ENCODE measurements at regions not wholly inside any gene's neighbourhood (a gene's known extent, or its start where the extent isn't known, plus 50 kb on each side); places are given as distances from the start of the nearest gene placed in this dataset.

GRCh38 chr3:14252321-14253021 is 73.9 kb downstream of the LSM3 start:
- TF ChIP-seq CTCF (IDR thresholded peaks at IDR 0.05; ENCODE audit: low read depth, low read length, missing control alignments), result no peak
- no peak for DNase-seq (ENCODE audit: extremely low read depth, low read depth)
- H3K4me3 ChIP-seq (replicated peaks; ENCODE audit: low read depth, low read length), result no peak overlapping the region

DNA sequence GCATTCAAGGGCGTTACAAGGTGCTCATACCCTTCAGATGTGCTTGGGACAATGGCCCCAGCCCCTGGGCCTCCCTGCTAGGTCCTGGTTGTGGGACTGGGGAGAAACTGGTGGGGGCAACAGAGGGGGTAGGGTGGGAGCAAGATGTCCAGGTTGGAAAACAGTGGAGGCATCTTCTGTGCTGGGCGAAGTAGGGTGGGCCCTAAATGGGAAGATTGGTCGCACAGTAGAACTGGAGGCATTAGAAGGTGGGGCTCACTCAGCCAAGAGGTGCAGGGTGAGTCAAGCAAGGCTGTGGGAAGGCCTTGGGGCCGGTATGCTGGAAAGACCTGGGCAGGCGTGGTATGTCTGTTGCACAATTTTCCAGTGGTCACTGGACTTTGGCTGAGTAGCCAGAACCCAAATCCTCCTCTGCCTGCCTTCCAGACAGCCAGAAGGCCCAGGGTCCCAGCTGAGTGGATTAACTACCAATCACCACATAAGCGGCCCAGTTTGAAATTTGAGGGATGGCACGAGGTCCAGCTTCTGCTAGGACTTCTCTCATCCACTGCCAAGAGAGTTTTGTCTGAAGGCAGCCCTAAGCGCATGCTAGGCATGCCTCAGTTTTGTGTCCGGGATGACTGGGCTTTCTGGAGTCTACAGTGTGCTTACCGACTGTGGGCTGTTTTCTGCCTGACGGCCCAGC is 74.5 kb downstream of the LSM3 start:
- no peak for DNase-seq (ENCODE audit: extremely low read depth, low read depth)
- no peak overlapping the region for H3K4me3 ChIP-seq (replicated peaks; ENCODE audit: low read depth, low read length)
- no peak for TF ChIP-seq CTCF (IDR thresholded peaks at IDR 0.05; ENCODE audit: low read depth, low read length, missing control alignments)

DNA sequence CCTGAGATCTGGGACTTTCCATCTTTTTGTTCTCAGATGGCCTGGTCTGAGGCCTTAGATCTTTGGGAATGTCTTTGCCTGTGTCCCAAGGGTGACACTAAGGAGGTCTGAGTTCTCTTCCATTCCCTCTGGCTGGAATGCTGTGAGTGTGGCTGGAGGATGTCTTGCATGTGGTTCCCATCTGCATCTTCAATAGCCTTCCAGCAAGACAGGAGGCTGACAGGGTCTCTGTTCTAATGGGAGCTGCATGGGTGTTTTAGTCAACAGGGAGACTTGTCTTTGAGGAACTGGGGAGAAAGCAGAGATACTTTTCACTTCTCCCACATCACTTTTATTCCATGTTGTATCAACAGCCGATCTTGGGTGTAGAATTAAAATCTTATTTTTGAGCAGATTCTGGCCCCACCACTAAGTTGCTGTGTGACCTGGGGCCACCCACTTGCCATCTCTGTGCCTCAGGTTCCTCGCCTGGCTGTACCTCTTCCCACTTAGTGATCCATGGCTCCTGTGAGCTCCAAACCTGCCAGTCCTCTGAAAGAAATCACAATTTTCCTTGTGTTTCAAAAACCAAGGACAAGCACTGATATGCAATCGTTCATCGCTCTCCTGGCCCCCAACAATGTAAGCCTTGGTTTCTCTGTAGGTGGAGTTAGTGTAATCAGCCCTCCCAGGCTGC is 75.2 kb downstream of the LSM3 start:
- no peak for DNase-seq (ENCODE audit: extremely low read depth, low read depth)
- no peak for TF ChIP-seq CTCF (IDR thresholded peaks at IDR 0.05; ENCODE audit: low read depth, low read length, missing control alignments)
- H3K4me3 ChIP-seq (replicated peaks; ENCODE audit: low read depth, low read length), result no peak overlapping the region

GRCh38 chr3:14254812-14255702 is 76.4 kb downstream of the LSM3 start:
- no peak overlapping the region for H3K4me3 ChIP-seq (replicated peaks; ENCODE audit: low read depth, low read length)
- no peak for TF ChIP-seq CTCF (IDR thresholded peaks at IDR 0.05; ENCODE audit: low read depth, low read length, missing control alignments)
- no peak for DNase-seq (ENCODE audit: extremely low read depth, low read depth)

DNA sequence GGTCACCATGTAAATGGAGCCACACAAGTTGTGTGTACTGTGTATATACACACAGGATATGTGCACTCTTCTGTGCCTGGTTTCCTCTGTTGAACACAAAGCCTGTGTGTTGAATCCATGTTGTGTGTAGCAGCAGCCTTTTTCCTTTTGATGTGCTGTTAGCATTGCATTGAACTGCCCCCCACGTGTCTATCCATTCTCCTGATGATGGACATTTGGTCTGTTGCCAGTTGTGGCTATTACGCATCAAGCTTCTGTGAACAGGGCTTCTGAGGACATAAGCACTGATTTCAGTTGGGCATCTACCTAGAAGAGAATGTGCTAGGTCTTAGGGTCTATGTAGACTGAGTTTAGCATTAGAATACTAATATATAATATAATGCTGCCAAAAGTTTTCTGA is 77.4 kb downstream of the LSM3 start:
- no peak for DNase-seq (ENCODE audit: extremely low read depth, low read depth)
- no peak for TF ChIP-seq CTCF (IDR thresholded peaks at IDR 0.05; ENCODE audit: low read depth, low read length, missing control alignments)
- no peak overlapping the region for H3K4me3 ChIP-seq (replicated peaks; ENCODE audit: low read depth, low read length)

DNA sequence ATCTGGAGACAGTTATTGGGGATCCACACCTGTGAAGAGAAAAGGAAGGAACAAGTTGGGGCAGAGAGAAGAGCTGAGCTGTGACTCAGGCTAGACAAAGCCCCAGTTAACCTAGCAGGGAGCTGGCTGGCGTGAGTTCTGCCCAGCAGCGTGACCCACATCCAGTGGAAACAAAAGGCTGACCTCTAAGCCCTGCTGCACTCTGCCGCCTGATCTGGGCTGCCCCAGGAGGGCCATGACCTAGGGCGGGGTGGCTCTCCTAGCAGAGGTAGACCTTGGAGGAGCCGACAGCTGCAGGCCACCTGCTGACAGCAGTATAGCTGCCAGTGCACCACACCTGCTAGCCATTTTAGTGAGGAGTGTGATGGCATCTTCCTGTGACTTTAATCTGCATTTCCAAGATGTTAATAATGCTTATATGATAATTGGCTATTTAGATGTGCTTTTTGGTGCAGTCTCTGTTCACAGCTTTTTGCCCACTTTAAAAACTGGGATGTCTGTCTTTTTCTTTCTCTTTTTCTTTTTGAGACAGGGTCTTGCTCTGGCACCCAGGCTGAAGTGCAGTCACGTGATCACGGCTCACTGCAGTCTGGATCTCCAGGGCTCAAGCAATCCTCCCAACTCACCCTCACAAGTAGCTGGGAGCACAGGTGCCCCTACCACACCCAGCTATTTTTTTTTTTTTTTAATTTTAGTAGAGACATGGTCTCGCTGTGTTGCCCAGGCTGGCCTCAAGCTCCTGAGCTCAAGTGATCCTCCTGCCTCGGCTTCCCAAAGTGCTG is 78.1 kb downstream of the LSM3 start:
- H3K4me3 ChIP-seq (replicated peaks; ENCODE audit: low read depth, low read length), result no peak overlapping the region

More for the DNA sequence above, 78.1 kb downstream of the LSM3 start:
- DNase-seq (ENCODE audit: extremely low read depth, low read depth), result no peak
- TF ChIP-seq CTCF (IDR thresholded peaks at IDR 0.05; ENCODE audit: low read depth, low read length, missing control alignments), result no peak
